ENCODE measurements at regions not wholly inside any gene's neighbourhood (a gene's known extent, or its start where the extent isn't known, plus 50 kb on each side); places are given as distances from the start of the nearest gene placed in this dataset.

DNA sequence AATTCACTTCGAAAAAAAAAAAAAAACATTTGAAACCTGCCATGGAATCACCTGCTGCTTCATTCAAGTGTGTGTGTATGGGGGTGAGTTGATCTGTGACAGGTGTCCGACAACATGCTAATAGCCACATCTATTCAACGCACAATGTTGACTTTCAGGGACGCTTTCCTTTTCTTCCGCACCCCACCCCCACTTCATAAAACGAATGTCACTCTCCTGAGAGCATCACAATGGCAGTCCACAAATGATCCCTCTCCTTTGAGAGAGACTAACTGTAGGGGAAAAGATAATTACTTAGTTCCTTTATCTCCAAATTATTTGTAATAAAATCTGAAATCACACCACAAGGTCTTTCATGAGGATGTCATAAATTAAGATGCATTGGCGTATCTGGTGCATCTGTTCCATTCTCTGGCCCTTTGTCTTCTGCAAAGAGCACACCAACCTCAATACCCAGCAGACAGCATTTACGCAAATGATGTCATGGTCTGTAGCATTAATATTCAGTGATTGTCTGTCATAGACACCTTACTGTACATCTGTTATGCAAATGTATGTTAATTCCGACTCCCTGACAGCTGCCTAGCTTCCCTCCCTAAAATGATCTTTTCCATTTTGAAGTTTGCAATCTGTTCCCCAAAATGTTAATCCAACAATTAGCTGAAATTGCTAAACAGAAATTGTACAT is 640.0 kb upstream of the BOD1L1 start:
- Histone ChIP-seq H3K9me1 (ENCODE audit: control insufficient read depth, extremely low read depth, insufficient read depth, low read length) (no peaks in the 10 kb centered on the region), H4K20me1 (ENCODE audit: control insufficient read depth, extremely low read depth, insufficient read depth, low read length) (no peaks in the 10 kb centered on the region), H3K9me3 (ENCODE audit: control insufficient read depth, low read depth, low read length) (no peaks in the 10 kb centered on the region), H3K4me2 (ENCODE audit: control insufficient read depth, extremely low read depth, insufficient read depth, low read depth, low read length) (no peak overlapping the region), H3K36me3 (ENCODE audit: control insufficient read depth in 2 of 2, extremely low read depth in 1 of 2, insufficient read depth in 2 of 2, low read length in 2 of 2) (no peaks in the 10 kb centered on the region), H3K27me3 (ENCODE audit: control insufficient read depth, extremely low read depth, insufficient read depth, low read length) (no peaks in the 10 kb centered on the region), H2AFZ (ENCODE audit: control insufficient read depth, low read length) (no peak overlapping the region), H3K4me3 (ENCODE audit: control insufficient read depth in 2 of 3, extremely low read depth in 1 of 3, insufficient read depth in 2 of 3, low read depth in 1 of 3, low read length in 3 of 3) (no peak overlapping the region), H3K79me2 (ENCODE audit: control insufficient read depth, insufficient read depth, low read length) (no peaks in the 10 kb centered on the region), H3K4me1 (ENCODE audit: control insufficient read depth, extremely low read depth, insufficient read depth, low read length) (no peaks in the 10 kb centered on the region), H3K9ac (ENCODE audit: control insufficient read depth, extremely low read depth, insufficient read depth, low read length) (no peak overlapping the region), H3K27ac (ENCODE audit: control insufficient read depth, insufficient read depth, low read length) (no peak overlapping the region)
- dilution Hi-C loops (cut with MboI; ENCODE audit: extremely low pct_ligation_motif_present, low sequenced_read_pairs): no loop called here
- DNase-seq (ENCODE audit: low read depth, low spot score) (no peak), FAIRE-seq (no peak)
- TF ChIP-seq, protein P1, sequence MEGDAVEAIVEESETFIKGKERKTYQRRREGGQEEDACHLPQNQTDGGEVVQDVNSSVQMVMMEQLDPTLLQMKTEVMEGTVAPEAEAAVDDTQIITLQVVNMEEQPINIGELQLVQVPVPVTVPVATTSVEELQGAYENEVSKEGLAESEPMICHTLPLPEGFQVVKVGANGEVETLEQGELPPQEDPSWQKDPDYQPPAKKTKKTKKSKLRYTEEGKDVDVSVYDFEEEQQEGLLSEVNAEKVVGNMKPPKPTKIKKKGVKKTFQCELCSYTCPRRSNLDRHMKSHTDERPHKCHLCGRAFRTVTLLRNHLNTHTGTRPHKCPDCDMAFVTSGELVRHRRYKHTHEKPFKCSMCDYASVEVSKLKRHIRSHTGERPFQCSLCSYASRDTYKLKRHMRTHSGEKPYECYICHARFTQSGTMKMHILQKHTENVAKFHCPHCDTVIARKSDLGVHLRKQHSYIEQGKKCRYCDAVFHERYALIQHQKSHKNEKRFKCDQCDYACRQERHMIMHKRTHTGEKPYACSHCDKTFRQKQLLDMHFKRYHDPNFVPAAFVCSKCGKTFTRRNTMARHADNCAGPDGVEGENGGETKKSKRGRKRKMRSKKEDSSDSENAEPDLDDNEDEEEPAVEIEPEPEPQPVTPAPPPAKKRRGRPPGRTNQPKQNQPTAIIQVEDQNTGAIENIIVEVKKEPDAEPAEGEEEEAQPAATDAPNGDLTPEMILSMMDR (optimal IDR thresholded peaks at IDR 0.05 in 1 of 3, IDR thresholded peaks at IDR 0.05 in 1 of 3, conservative IDR thresholded peaks at IDR 0.05 in 1 of 3; ENCODE audit: extremely low read depth in 1 of 3, insufficient read depth in 2 of 3, low read length in 3 of 3): no peak
- TF ChIP-seq EZH2 (IDR thresholded peaks at IDR 0.05; ENCODE audit: low read length): no peak

DNA sequence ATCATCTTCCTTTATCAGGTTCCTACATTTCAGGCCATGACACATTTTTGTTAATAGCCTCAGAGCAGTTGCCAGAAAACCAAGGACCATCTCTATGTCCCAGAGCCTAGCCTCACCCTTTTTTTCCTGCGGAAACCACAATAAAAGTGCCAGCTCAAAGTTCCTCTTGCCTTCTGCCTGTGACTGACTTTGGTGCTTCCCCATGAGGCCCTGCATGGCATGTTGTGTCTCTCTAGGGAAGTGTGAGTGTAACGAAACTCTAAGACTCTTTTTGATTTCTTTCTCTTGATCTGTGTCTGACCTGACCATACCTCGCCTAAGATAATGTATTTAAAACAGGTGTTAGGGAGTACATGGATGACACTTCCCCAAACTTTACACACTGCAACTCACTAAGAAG is 642.3 kb upstream of the BOD1L1 start:
- Histone ChIP-seq H3K9me1 (ENCODE audit: control insufficient read depth, extremely low read depth, insufficient read depth, low read length) (no peaks in the 10 kb centered on the region), H3K9me3 (ENCODE audit: control insufficient read depth, low read depth, low read length) (no peaks in the 10 kb centered on the region), H3K4me1 (ENCODE audit: control insufficient read depth, extremely low read depth, insufficient read depth, low read length) (no peaks in the 10 kb centered on the region), H3K9ac (ENCODE audit: control insufficient read depth, extremely low read depth, insufficient read depth, low read length) (no peak overlapping the region), H3K4me2 (ENCODE audit: control insufficient read depth, extremely low read depth, insufficient read depth, low read depth, low read length) (no peak overlapping the region), H3K79me2 (ENCODE audit: control insufficient read depth, insufficient read depth, low read length) (no peaks in the 10 kb centered on the region), H4K20me1 (ENCODE audit: control insufficient read depth, extremely low read depth, insufficient read depth, low read length) (no peaks in the 10 kb centered on the region), H3K27me3 (ENCODE audit: control insufficient read depth, extremely low read depth, insufficient read depth, low read length) (no peaks in the 10 kb centered on the region), H3K4me3 (ENCODE audit: control insufficient read depth in 2 of 3, extremely low read depth in 1 of 3, insufficient read depth in 2 of 3, low read depth in 1 of 3, low read length in 3 of 3) (no peak overlapping the region), H3K27ac (ENCODE audit: control insufficient read depth, insufficient read depth, low read length) (no peak overlapping the region), H3K36me3 (ENCODE audit: control insufficient read depth in 2 of 2, extremely low read depth in 1 of 2, insufficient read depth in 2 of 2, low read length in 2 of 2) (no peaks in the 10 kb centered on the region), H2AFZ (ENCODE audit: control insufficient read depth, low read length) (no peak overlapping the region)
- DNase-seq (ENCODE audit: low read depth, low spot score) (no peak), FAIRE-seq (no peak)
- dilution Hi-C loops (cut with MboI; ENCODE audit: extremely low pct_ligation_motif_present, low sequenced_read_pairs): no loop called here
- TF ChIP-seq EZH2 (IDR thresholded peaks at IDR 0.05; ENCODE audit: low read length): no peak

DNA sequence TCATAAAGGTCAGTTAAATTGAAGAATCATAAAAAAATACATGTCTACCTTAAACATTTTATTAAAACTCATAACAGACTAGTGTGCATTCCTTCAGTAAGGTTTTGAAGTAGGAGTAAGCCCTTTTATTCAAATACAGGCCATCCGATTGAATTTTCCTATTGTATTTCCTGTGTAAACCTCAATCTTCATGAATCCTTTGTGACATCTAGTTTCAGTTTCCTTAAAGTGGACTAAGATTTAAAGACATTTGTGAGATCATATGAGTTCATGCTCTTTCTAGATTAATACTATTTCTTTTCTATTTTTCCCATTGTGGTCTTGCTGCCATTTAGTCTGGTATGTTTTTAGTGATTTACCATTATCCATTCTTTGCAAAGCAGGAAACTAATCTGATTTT is 644.7 kb upstream of the BOD1L1 start:
- Histone ChIP-seq H3K9ac (ENCODE audit: control insufficient read depth, extremely low read depth, insufficient read depth, low read length) (no peak overlapping the region), H4K20me1 (ENCODE audit: control insufficient read depth, extremely low read depth, insufficient read depth, low read length) (no peaks in the 10 kb centered on the region), H2AFZ (ENCODE audit: control insufficient read depth, low read length) (no peak overlapping the region), H3K79me2 (ENCODE audit: control insufficient read depth, insufficient read depth, low read length) (no peaks in the 10 kb centered on the region), H3K9me1 (ENCODE audit: control insufficient read depth, extremely low read depth, insufficient read depth, low read length) (no peaks in the 10 kb centered on the region), H3K36me3 (ENCODE audit: control insufficient read depth in 2 of 2, extremely low read depth in 1 of 2, insufficient read depth in 2 of 2, low read length in 2 of 2) (no peaks in the 10 kb centered on the region), H3K27ac (ENCODE audit: control insufficient read depth, insufficient read depth, low read length) (no peak overlapping the region), H3K4me3 (ENCODE audit: control insufficient read depth in 2 of 3, extremely low read depth in 1 of 3, insufficient read depth in 2 of 3, low read depth in 1 of 3, low read length in 3 of 3) (no peak overlapping the region), H3K4me2 (ENCODE audit: control insufficient read depth, extremely low read depth, insufficient read depth, low read depth, low read length) (no peak overlapping the region), H3K9me3 (ENCODE audit: control insufficient read depth, low read depth, low read length) (no peaks in the 10 kb centered on the region), H3K4me1 (ENCODE audit: control insufficient read depth, extremely low read depth, insufficient read depth, low read length) (no peaks in the 10 kb centered on the region), H3K27me3 (ENCODE audit: control insufficient read depth, extremely low read depth, insufficient read depth, low read length) (no peaks in the 10 kb centered on the region)
- DNase-seq (ENCODE audit: low read depth, low spot score): no peak
- FAIRE-seq: no peak
- dilution Hi-C loops (cut with MboI; ENCODE audit: extremely low pct_ligation_motif_present, low sequenced_read_pairs): no loop called here
- no peak for TF ChIP-seq EZH2 (IDR thresholded peaks at IDR 0.05; ENCODE audit: low read length)
